K562 (cell line): ENCODE measurements at regions not wholly inside any gene's neighbourhood (a gene's known extent, or its start where the extent isn't known, plus 50 kb on each side); places are given as distances from the start of the nearest gene placed in this dataset.

Experiments used
- POLR2A ChIP-seq: fragments of 450-650 bp; conservative IDR thresholded peaks from 2 replicates; pipeline ENCODE4 v1.6.1; 2016
- TGIF2 ChIP-seq: sonication (generic); formaldehyde crosslinking; IDR thresholded peaks from 2 replicates; pipeline ENCODE4 v1.8.1; 2022; ENCODE audit warnings: mild to moderate bottlenecking, missing genetic modification reagents, moderate library complexity
- TF ChIP-seq, protein P1 (sequence below), 3 experiments: IDR thresholded peaks in 2 of 3; conservative IDR thresholded peaks in 1 of 3; 2 replicates each; pipeline ENCODE4 v1.5.1; 2011 to 2012; ENCODE audit warnings: low read length in 3 of 3, mild to moderate bottlenecking in 3 of 3, control low read depth in 2 of 3, improper control_type of control experiment in 1 of 3, inconsistent platforms in 1 of 3, low read depth in 1 of 3, mixed read lengths in 1 of 3, moderate library complexity in 1 of 3; ENCODE audit not compliant: insufficient read depth in 2 of 3

DNA sequence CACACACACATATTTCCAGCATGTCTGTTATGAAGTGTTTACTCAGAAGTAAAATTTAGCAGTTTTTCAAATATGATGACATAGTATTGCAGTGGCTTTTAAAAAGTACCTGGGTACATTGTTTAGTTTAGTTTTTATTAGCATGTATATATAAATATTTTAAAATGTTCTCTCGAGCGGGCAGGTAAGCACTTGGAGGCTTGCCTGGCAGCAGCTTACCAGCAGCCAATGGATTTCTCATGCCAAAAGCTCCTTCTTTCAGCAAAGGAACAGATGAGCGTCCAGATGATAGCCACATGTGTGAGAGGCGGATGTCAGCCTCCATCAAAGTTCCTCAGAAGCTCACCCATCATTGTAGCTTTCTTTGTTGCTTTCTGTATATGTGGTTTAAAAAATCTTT, 57.2 kb upstream of the LRIG3 start:
- TF ChIP-seq TGIF2 (CRISPR knock-in tag) (no peak), POLR2A (no peak)
- TF ChIP-seq, protein P1, sequence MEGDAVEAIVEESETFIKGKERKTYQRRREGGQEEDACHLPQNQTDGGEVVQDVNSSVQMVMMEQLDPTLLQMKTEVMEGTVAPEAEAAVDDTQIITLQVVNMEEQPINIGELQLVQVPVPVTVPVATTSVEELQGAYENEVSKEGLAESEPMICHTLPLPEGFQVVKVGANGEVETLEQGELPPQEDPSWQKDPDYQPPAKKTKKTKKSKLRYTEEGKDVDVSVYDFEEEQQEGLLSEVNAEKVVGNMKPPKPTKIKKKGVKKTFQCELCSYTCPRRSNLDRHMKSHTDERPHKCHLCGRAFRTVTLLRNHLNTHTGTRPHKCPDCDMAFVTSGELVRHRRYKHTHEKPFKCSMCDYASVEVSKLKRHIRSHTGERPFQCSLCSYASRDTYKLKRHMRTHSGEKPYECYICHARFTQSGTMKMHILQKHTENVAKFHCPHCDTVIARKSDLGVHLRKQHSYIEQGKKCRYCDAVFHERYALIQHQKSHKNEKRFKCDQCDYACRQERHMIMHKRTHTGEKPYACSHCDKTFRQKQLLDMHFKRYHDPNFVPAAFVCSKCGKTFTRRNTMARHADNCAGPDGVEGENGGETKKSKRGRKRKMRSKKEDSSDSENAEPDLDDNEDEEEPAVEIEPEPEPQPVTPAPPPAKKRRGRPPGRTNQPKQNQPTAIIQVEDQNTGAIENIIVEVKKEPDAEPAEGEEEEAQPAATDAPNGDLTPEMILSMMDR (IDR thresholded peaks at IDR 0.05 in 2 of 3, conservative IDR thresholded peaks at IDR 0.05 in 1 of 3; ENCODE audit: insufficient read depth in 2 of 3, low read depth in 1 of 3, low read length in 3 of 3): no peak
